SJSA1 (cell line): ENCODE measurements at regions not wholly inside any gene's neighbourhood (a gene's known extent, or its start where the extent isn't known, plus 50 kb on each side); places are given as distances from the start of the nearest gene placed in this dataset.
A peak's percentile ranks its signal among the peaks of the same experiment; 100 is the strongest.
"Not testable (repeated sequence)": the region's sequence is repeated elsewhere in the genome, so short reads cannot be mapped to it uniquely, and the experiment has no call there.

ENCODE experiments used
- DNase-seq, 2 experiments: peaks; one replicate each; pipeline ENCODE4 v3.0.0-alpha.2; 2015 to 2020; ENCODE audit warnings: low spot score in 2 of 2, low read depth in 1 of 2
- H3K27ac ChIP-seq: fragments of 250-450 bp; sonication (Bioruptor Pico); 2 replicates; pipeline ENCODE4 v1.5.1; 2020; ENCODE audit warnings: mild to moderate bottlenecking, moderate library complexity
- H3K27me3 ChIP-seq: fragments of 250-450 bp; sonication (Bioruptor Pico); replicated peaks from 2 replicates; pipeline ENCODE4 v1.5.1; 2020; ENCODE audit warnings: mild to moderate bottlenecking, moderate library complexity
- H3K36me3 ChIP-seq: fragments of 250-450 bp; sonication (Bioruptor Pico); 2 replicates; pipeline ENCODE4 v1.5.1; 2020; ENCODE audit warnings: mild to moderate bottlenecking
- H3K4me1 ChIP-seq: fragments of 250-450 bp; sonication (Bioruptor Pico); replicated peaks from 2 replicates; pipeline ENCODE4 v1.6.1; 2021; ENCODE audit warnings: mild to moderate bottlenecking
- H3K4me3 ChIP-seq: fragments of 250-450 bp; sonication (Bioruptor Pico); 2 replicates; pipeline ENCODE4 v1.5.1; 2020; ENCODE audit warnings: mild to moderate bottlenecking
- H3K9me3 ChIP-seq: fragments of 250-450 bp; sonication (Bioruptor Pico); replicated peaks from 2 replicates; pipeline ENCODE4 v1.5.1; 2020; ENCODE audit warnings: mild to moderate bottlenecking

GRCh38 chr1:243962541-243962940 lies 88.5 kb upstream of the ZBTB18 start:
- no peaks in the 10 kb centered on the region for H3K36me3 ChIP-seq
- H3K4me1 ChIP-seq, result peaks cover 22% of the 10 kb centered on the region
- H3K9me3 ChIP-seq, result no peaks in the 10 kb centered on the region
- no peak overlapping the region for H3K27ac ChIP-seq
- DNase-seq, result no peak
- no peak overlapping the region for H3K4me3 ChIP-seq
- H3K27me3 ChIP-seq, result no peaks in the 10 kb centered on the region

DNA sequence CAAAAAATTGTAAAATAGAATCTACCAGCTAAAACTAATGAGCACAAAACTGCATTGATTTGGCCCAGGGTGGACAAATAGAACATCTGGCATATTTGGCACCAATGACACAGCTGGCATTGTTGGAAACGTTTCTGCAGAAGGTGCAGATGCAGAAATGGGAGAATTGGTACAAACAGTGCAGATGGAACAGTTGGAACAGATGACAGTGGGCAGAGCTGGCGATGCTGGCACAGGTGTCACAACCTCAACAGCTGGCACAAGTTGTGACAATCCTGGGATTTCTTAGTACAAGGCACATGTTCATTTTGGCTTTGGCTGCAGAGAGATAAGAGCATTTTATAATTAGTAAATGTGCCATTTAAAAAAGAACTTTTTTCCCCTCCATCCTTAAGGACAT lies 91.1 kb upstream of the ZBTB18 start:
- peaks cover 20% of the 10 kb centered on the region for H3K4me1 ChIP-seq
- no peaks in the 10 kb centered on the region for H3K9me3 ChIP-seq
- H3K27me3 ChIP-seq, result no peaks in the 10 kb centered on the region
- no peak for DNase-seq
- H3K36me3 ChIP-seq, result no peaks in the 10 kb centered on the region
- no peak overlapping the region for H3K4me3 ChIP-seq
- H3K27ac ChIP-seq, result no peak overlapping the region

DNA sequence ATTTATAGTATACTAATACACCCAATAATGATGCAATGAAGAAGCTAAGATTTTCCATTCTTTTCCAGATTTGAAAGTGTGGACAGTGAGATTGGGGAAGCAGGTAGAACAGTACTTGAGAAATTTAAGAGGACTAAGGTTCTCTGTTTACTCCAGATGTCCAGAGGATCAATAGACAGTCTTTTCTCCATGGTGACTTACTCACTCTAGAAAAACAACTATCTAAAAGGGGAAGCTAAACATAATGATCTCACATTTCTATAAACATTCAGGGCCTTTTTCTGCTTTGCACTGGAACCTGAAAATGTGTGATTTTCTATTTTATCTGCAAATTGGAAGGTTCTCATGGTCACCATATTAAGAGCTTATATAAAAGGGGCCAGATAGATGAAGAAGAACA lies 93.9 kb upstream of the ZBTB18 start:
- H3K27me3 ChIP-seq, result no peaks in the 10 kb centered on the region
- H3K4me1 ChIP-seq, result peaks cover 15% of the 10 kb centered on the region
- no peaks in the 10 kb centered on the region for H3K9me3 ChIP-seq
- H3K36me3 ChIP-seq, result no peaks in the 10 kb centered on the region
- H3K4me3 ChIP-seq, result no peak overlapping the region
- DNase-seq, result no peak
- H3K27ac ChIP-seq, result no peak overlapping the region

DNA sequence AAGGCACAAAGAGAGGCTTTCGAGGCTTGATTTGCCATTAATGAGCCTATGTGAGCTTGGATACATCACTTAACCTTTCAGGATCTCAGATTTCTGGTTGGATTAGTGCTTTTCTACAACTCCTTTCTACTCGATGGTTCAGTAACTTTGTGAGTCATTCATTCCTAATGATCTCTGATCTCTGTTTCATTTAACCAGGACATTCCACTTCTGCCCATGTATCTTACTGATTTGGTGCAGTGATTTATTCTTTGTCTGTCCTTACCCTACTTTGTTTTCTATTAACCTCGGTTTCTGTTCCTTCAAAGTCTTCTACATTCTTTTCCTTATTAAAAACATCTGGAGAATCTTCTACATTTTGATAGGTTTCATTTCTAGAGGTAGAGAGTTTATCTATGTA lies 94.6 kb upstream of the ZBTB18 start:
- H3K9me3 ChIP-seq, result no peaks in the 10 kb centered on the region
- H3K27ac ChIP-seq, result no peak overlapping the region
- H3K4me3 ChIP-seq, result no peak overlapping the region
- H3K4me1 ChIP-seq, result peaks cover 19% of the 10 kb centered on the region
- H3K36me3 ChIP-seq, result no peaks in the 10 kb centered on the region
- no peaks in the 10 kb centered on the region for H3K27me3 ChIP-seq
- no peak for DNase-seq

DNA sequence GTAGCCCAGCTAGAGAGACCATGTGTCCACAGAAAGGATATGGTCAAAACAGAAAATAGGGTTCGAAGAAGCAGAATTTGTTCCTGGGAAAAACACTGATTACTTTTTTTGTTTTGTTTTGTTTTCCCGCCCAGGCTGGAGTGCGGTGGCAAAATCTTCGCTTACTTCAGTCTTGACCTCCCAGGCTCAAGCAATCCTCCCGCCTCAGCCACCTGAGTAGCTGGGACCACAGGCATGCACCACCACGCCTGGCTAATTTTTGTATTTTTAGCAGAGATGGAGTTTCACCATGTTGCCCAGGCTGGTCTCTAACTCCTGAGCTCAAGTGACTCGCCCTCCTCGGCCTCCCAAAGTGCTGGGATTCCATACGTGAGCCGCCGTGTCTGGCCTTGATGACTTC lies 99.9 kb upstream of the ZBTB18 start:
- H3K9me3 ChIP-seq, result not testable (repeated sequence)

GRCh38 chr1:243950166-243950565 lies 100.1 kb upstream of the AKT3 start:
- peak overlapping the region; percentile 82 for H3K27ac ChIP-seq
- peaks cover 22% of the 10 kb centered on the region for H3K4me1 ChIP-seq
- no peak overlapping the region for H3K4me3 ChIP-seq
- no peaks in the 10 kb centered on the region for H3K9me3 ChIP-seq
- peak; percentile 83 to 90 for DNase-seq
- no peaks in the 10 kb centered on the region for H3K27me3 ChIP-seq
- no peaks in the 10 kb centered on the region for H3K36me3 ChIP-seq

More for the DNA sequence above, 99.9 kb upstream of the ZBTB18 start:
- peak; percentile 59 to 65 for DNase-seq
- not testable (repeated sequence) for H3K4me3 ChIP-seq, H3K27me3 ChIP-seq, H3K36me3 ChIP-seq
- H3K4me1 ChIP-seq, result peaks cover 24% of the 10 kb centered on the region
- H3K27ac ChIP-seq, result peak overlapping the region; percentile 82

- no peak for DNase-seq
- no peak overlapping the region for H3K27ac ChIP-seq
- H3K36me3 ChIP-seq, result no peaks in the 10 kb centered on the region
- H3K4me3 ChIP-seq, result no peak overlapping the region
- H3K9me3 ChIP-seq, result no peaks in the 10 kb centered on the region
- H3K4me1 ChIP-seq, result peaks cover 22% of the 10 kb centered on the region
- H3K27me3 ChIP-seq, result no peaks in the 10 kb centered on the region
These were observed 96.9 kb upstream of the AKT3 start for GRCh38 chr1:243946946-243947345.

DNA sequence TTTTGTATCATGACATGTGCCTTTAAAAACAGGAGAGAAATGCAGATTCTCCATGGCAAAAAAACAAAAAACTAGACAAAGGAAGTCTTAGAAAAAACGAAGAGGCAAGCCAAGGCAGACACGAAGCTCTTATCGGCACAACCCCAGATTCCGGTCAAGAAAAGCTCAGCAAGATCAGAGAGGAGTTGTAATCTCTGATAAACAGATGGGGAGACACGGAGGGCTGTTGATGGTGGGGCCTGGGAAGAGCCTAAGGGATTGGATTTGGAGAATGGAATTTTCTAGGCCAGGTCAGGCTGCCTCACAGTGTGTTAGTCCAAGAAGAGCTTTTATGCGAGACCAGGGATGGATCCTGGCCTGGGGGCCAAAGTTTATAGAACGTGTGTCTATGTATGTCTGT lies 96.2 kb upstream of the AKT3 start:
- no peak overlapping the region for H3K4me3 ChIP-seq
- no peaks in the 10 kb centered on the region for H3K27me3 ChIP-seq
- H3K36me3 ChIP-seq, result no peaks in the 10 kb centered on the region
- peaks cover 16% of the 10 kb centered on the region for H3K4me1 ChIP-seq
- H3K27ac ChIP-seq, result no peak overlapping the region
- no peak for DNase-seq
- no peaks in the 10 kb centered on the region for H3K9me3 ChIP-seq

- no peaks in the 10 kb centered on the region for H3K27me3 ChIP-seq
- H3K4me3 ChIP-seq, result no peak overlapping the region
- no peaks in the 10 kb centered on the region for H3K9me3 ChIP-seq
- DNase-seq, result no peak
- H3K36me3 ChIP-seq, result no peaks in the 10 kb centered on the region
- H3K27ac ChIP-seq, result no peak overlapping the region
- peaks cover 10% of the 10 kb centered on the region for H3K4me1 ChIP-seq
These were observed 95.7 kb upstream of the AKT3 start for GRCh38 chr1:243945727-243946126.

DNA sequence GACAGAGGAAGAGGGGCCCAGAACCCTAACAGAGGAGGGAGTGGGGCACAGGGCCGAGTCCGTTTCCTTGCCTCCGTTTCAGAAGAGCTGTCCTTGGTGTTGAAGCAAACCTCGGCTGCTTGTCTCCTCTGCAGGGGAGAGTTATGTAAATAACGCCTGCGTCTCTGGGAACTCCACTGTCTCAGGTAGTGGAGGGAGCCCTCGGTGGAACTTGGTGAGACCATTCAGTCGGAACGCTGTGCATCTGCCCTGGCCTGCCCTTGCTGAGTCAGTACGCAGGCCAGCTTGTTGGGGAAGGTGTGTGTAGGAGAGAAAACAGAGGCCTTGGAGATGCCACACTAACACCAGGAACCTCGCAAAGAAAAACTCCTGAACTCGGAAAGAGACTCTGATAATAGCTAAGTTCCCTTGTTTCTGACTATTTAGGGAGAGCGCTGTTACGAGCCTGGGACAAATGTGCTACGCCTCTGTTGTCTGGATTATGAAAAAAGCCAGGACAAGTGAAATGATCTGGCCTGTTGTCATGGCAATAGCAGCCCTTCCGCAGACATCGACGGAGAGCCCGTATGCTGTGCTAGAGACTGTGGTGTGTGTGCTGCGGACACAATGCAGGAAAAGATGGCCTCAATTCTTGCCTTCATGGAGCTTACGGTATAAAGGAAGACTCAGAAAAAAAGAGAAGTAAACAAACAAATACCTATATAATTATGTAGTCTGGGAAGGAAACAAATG lies 94.6 kb upstream of the AKT3 start:
- Histone ChIP-seq H3K36me3 (no peaks in the 10 kb centered on the region), H3K9me3 (no peaks in the 10 kb centered on the region), H3K4me3 (no peak overlapping the region), H3K4me1 (peaks cover 6% of the 10 kb centered on the region), H3K27ac (no peak overlapping the region), H3K27me3 (no peaks in the 10 kb centered on the region)
- no peak for DNase-seq

DNA sequence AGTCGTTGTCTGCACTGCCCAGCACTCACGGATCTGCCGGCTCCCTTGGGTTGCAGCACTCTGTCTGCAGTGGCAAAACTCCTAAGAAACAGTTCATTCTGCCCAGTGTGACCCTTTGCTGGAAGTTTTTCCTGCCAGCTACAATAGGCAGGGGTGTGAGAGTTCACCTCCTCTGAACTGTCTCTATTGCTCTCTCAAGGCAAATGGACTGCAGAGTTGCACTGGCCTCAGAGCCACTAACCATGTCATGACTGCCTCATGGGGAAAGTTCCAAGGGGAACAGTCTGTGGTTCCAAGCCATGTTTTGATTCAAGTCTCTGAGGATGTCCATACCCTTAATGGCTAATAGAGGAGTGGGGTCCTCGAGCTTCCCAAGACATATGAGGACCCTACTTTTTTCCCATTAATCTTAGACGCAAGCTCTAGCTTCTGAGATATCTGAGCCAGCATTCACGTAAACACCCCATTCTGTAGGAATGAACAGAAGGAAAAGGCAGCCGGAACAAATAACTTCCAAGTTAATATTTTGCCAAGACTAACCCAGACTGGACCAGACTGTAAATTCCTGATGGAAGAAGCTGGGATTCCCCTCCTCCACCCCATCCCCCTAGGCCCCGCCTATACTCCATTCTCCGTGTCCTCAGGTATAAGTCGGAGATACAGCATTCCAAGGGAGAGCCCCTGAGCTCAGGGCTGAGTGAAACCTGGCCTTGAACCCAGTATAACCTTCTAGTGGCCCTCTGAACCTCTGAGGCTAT lies 93.8 kb upstream of the AKT3 start:
- Histone ChIP-seq H3K36me3 (no peaks in the 10 kb centered on the region), H3K4me1 (peaks cover 13% of the 10 kb centered on the region), H3K27ac (no peak overlapping the region), H3K9me3 (no peaks in the 10 kb centered on the region), H3K27me3 (no peaks in the 10 kb centered on the region), H3K4me3 (no peak overlapping the region)
- DNase-seq, result no peak

DNA sequence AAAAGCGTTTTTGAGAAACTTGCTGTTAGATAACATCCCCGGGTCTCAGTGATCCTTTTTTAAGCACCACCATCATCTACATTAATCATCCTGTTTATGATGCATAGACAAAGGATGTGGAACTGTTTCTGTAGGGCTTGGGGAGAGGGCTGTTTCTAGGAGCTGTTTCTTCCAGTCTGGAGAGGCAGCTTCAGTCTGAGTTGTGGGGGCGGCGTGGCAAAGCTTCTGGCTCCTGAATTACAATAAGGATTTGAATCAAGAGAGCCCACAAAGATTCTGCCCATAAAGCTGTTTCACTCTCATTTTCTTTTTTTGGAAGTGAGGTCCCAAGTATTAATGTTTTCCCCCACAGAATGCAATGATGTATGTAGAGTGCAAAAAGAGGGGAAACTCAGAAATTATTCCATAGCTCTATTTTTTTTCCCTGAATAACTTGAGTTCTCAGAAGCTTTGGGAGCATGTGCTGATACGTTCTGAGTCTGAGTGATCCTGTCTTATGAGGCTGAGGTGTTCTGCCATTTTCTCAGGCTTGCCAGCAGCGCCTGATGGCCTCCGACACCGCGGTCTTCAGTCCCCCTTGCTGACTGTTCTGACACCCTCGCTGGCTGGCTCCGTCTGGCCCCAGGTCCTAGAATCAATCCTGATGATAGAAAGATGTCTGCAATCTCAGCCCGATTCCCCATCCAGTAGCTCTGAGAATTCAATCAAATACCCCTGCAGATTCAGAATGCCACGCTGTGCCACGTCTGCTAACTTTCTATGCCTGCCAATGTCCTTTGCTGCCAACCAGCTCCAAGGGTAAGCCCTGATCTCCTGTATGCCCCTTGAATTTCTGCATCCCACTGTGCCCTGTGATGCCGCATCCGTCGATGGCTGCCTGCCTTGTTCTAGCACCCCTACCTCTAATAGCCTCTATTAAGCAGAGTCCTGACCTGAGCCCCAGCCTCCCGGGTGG lies 92.4 kb upstream of the AKT3 start:
- Histone ChIP-seq H3K9me3 (no peaks in the 10 kb centered on the region), H3K4me3 (no peak overlapping the region), H3K27me3 (no peaks in the 10 kb centered on the region), H3K36me3 (no peaks in the 10 kb centered on the region), H3K4me1 (peaks cover 15% of the 10 kb centered on the region), H3K27ac (no peak overlapping the region)
- no peak for DNase-seq

- Histone ChIP-seq H3K4me3 (no peak overlapping the region), H3K27ac (no peak overlapping the region), H3K36me3 (no peaks in the 10 kb centered on the region), H3K27me3 (no peaks in the 10 kb centered on the region), H3K9me3 (no peaks in the 10 kb centered on the region), H3K4me1 (peaks cover 15% of the 10 kb centered on the region)
- DNase-seq, result no peak
These were observed 90.4 kb upstream of the AKT3 start for GRCh38 chr1:243940451-243940850.
